PC-3 (cell line): ENCODE measurements at regions not wholly inside any gene's neighbourhood (a gene's known extent, or its start where the extent isn't known, plus 50 kb on each side); places are given as distances from the start of the nearest gene placed in this dataset.

Experiments used
- EZH2 ChIP-seq: fragments of 300-600 bp; sonication (generic); IDR thresholded peaks from one replicate; pipeline ENCODE4 v1.6.1; 2017; ENCODE audit warnings: antibody characterized with exemption, mild to moderate bottlenecking, low read length; ENCODE audit not compliant: unreplicated experiment
- TF ChIP-seq, protein P1 (sequence below): fragments of 300-600 bp; sonication (generic); conservative IDR thresholded peaks from 2 replicates; pipeline ENCODE4 v1.5.1; 2017; ENCODE audit warnings: antibody characterized with exemption, low read depth, mild to moderate bottlenecking, low read length

DNA sequence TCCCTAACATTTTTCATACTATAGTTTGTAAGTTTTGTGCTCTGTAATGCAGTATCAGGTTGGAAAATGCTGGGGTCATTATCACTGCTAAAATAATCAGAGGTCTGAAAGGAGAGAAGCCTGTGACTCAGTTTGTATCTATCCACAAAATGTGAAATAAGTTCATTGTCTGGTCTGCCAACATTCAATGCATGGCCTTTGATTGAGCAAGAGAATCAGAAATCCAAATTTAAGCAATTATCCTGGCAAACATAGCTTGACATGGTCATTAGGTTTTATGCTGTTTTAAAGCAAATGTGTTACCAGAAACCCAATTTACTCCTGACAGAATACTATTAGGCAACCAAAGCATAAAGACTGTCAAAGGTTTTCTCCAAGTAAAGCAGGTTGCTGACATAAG is 709.7 kb upstream of the SEMA3D start:
- TF ChIP-seq, protein P1, sequence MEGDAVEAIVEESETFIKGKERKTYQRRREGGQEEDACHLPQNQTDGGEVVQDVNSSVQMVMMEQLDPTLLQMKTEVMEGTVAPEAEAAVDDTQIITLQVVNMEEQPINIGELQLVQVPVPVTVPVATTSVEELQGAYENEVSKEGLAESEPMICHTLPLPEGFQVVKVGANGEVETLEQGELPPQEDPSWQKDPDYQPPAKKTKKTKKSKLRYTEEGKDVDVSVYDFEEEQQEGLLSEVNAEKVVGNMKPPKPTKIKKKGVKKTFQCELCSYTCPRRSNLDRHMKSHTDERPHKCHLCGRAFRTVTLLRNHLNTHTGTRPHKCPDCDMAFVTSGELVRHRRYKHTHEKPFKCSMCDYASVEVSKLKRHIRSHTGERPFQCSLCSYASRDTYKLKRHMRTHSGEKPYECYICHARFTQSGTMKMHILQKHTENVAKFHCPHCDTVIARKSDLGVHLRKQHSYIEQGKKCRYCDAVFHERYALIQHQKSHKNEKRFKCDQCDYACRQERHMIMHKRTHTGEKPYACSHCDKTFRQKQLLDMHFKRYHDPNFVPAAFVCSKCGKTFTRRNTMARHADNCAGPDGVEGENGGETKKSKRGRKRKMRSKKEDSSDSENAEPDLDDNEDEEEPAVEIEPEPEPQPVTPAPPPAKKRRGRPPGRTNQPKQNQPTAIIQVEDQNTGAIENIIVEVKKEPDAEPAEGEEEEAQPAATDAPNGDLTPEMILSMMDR = no peak
- no peak for TF ChIP-seq EZH2
